Breast epithelium (tissue), 3 donors: ENCODE measurements at regions not wholly inside any gene's neighbourhood (a gene's known extent, or its start where the extent isn't known, plus 50 kb on each side); places are given as distances from the start of the nearest gene placed in this dataset.

Source experiments
- POLR2AphosphoS5 ChIP-seq, 3 donors: sonication (generic); formaldehyde crosslinking; IDR thresholded peaks; one replicate each; pipeline ENCODE4 v1.6.1; 2017; ENCODE audit warnings: antibody characterized with exemption in 3 of 3
- TF ChIP-seq, protein P1 (sequence below), 3 donors: fragments of 450-650 bp; IDR thresholded peaks; one replicate each; pipeline ENCODE4 v1.5.1; 2016 to 2017; ENCODE audit warnings: antibody characterized with exemption in 3 of 3, mild to moderate bottlenecking in 3 of 3, moderate library complexity in 3 of 3

DNA sequence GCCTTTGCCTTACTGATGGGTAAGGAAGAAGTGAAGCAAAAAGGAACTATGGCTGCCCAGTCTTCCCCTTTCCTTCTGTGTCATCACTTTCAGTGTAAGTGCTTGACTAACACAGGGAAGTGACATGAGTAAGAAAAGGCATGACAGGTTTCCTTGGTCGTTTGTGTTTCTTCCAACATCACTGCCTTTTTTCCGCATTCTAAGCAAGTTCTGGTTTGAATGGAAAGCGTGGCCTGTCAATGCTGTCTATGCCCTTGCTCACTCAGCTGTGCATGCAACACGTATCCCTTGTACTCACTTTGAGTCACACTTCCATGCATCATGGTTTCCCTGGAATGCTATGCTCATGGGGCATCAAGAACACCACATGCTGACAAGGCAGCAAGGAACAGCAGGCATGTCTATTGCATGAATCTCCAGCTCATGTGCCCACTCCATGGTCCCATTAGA is 111.8 kb downstream of the OAT start:
- TF ChIP-seq POLR2AphosphoS5 (IDR thresholded peaks at IDR 0.05), result peak in 1 of 3 donors; percentile 34
- TF ChIP-seq, protein P1, sequence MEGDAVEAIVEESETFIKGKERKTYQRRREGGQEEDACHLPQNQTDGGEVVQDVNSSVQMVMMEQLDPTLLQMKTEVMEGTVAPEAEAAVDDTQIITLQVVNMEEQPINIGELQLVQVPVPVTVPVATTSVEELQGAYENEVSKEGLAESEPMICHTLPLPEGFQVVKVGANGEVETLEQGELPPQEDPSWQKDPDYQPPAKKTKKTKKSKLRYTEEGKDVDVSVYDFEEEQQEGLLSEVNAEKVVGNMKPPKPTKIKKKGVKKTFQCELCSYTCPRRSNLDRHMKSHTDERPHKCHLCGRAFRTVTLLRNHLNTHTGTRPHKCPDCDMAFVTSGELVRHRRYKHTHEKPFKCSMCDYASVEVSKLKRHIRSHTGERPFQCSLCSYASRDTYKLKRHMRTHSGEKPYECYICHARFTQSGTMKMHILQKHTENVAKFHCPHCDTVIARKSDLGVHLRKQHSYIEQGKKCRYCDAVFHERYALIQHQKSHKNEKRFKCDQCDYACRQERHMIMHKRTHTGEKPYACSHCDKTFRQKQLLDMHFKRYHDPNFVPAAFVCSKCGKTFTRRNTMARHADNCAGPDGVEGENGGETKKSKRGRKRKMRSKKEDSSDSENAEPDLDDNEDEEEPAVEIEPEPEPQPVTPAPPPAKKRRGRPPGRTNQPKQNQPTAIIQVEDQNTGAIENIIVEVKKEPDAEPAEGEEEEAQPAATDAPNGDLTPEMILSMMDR (IDR thresholded peaks at IDR 0.05), result no peak
